ENCODE measurements at regions not wholly inside any gene's neighbourhood (a gene's known extent, or its start where the extent isn't known, plus 50 kb on each side); places are given as distances from the start of the nearest gene placed in this dataset.

DNA sequence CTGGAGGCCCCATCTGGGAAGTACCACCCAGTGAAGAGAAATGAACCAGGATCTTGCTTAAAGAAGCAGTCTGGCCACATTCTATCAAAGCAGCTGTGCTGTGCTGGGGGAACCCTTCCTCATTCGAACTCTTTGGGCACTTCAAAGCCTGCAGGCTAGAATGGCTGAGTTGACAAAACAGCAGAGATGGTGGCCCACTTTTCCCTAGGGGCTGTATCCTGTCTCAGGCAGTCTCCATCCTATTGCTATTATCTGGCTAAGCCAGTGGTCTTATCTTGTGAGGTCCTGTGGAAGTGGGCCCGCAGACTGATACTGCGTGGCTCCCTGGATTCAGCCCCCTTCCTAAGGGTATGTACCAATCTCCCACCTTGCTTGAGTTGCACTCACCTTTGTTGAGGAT, 114.3 kb downstream of the VSIG4 start:
- FAIRE-seq = no peak
- H3K9me3 ChIP-seq = no peaks in the 10 kb centered on the region
- DNase-seq = no peak
- H3K4me3 ChIP-seq = no peak overlapping the region
- H3K27me3 ChIP-seq = peaks cover 0 to 15% (median 2%) of the 10 kb centered on the region in 4 donors
- no peaks in the 10 kb centered on the region for H3K36me3 ChIP-seq
- no peak for ATAC-seq
- TF ChIP-seq, protein P1, sequence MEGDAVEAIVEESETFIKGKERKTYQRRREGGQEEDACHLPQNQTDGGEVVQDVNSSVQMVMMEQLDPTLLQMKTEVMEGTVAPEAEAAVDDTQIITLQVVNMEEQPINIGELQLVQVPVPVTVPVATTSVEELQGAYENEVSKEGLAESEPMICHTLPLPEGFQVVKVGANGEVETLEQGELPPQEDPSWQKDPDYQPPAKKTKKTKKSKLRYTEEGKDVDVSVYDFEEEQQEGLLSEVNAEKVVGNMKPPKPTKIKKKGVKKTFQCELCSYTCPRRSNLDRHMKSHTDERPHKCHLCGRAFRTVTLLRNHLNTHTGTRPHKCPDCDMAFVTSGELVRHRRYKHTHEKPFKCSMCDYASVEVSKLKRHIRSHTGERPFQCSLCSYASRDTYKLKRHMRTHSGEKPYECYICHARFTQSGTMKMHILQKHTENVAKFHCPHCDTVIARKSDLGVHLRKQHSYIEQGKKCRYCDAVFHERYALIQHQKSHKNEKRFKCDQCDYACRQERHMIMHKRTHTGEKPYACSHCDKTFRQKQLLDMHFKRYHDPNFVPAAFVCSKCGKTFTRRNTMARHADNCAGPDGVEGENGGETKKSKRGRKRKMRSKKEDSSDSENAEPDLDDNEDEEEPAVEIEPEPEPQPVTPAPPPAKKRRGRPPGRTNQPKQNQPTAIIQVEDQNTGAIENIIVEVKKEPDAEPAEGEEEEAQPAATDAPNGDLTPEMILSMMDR (IDR thresholded peaks at IDR 0.05) = no peak
- intact Hi-C loops (cut with DNase I) = no loop called here
- WGBS, 2 donors = 65 to 68% methylated on average over 3 of the region's 3 CpGs
- H3K4me1 ChIP-seq = no peaks in the 10 kb centered on the region
- no peak overlapping the region for H3K27ac ChIP-seq

DNA sequence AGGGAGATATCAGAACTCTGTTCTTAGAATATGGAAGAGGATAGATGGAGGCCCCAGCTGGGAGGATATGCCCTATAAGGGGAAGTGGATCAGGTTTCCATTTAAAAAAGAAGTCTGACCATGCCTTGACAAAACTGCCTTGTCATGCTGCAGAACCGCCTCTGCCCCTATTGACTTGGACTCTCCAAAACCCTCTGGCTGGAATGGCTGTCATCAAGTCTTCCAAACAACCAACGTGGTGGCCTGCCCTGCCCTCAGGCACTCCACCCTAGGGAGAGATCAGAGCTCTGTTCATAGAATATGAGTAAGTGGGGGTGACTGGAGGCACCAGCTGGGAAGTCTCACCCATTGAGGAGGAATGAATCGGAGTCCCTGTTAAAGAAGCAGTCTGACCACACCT, 114.9 kb downstream of the VSIG4 start:
- peaks cover 0 to 15% (median 2%) of the 10 kb centered on the region in 4 donors for H3K27me3 ChIP-seq

DNA sequence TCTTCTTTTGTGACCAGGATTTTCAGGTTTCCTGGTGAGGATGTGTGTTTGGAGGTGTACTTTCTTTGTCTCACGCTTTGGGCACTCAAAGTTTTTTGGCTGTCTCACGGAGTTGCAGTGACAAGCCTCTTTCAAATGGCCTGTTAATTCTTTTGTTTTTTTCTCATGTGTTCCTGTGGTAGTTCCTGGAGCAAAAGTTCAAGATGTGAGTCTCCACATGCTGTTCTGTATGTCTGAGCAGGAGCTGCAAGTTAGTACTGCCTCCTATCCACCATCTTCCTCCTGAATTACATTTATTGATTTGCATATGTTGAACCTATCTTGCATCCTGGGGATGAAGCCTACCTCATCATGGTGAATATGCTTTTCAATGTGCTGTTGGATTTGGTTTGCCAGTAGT, 118.5 kb downstream of the VSIG4 start:
- ATAC-seq (no peak), DNase-seq (no peak), FAIRE-seq (no peak)
- no peaks in the 10 kb centered on the region for H3K9me3 ChIP-seq
- no peaks in the 10 kb centered on the region for H3K36me3 ChIP-seq
- TF ChIP-seq, protein P1 (IDR thresholded peaks at IDR 0.05) = no peak
- H3K4me3 ChIP-seq = no peak overlapping the region
- no peak overlapping the region for H3K27ac ChIP-seq
- H3K4me1 ChIP-seq = no peaks in the 10 kb centered on the region
- peaks cover 0 to 10% (median 4%) of the 10 kb centered on the region in 4 donors for H3K27me3 ChIP-seq
- 20 to 23% methylated on average over 2 of the region's 2 CpGs for WGBS, 2 donors
- intact Hi-C loops (cut with DNase I) = no loop called here

More for the DNA sequence above, 114.9 kb downstream of the VSIG4 start:
- Histone ChIP-seq H3K4me1 (no peaks in the 10 kb centered on the region), H3K36me3 (no peaks in the 10 kb centered on the region), H3K4me3 (no peak overlapping the region), H3K9me3 (no peaks in the 10 kb centered on the region), H3K27ac (no peak overlapping the region)
- no peak for ATAC-seq
- intact Hi-C loops (cut with DNase I) = no loop called here
- FAIRE-seq = no peak
- DNase-seq = no peak
- WGBS, 2 donors = 52% methylated on average over 3 of the region's 3 CpGs
- TF ChIP-seq, protein P1 (IDR thresholded peaks at IDR 0.05) = no peak

DNA sequence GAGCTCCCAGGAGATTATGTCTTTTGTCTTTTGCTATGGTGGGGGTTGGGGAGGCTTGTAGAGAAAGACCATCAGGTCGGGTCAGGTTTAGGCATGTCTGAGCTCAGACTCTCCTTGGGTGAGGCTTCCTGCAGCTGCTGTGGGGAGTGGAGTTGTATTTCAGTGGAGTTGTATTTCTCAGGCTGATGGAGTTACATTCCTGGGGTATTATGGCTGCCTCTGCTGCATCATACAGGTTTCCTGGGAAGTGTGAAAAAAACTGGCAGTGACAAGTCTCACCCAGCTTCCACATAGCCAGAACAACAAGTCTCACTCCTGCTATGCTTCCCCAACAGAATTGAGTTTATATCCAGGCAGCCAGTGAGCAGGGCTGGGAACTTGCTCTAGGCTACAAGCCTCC, 119.3 kb downstream of the VSIG4 start:
- Histone ChIP-seq H3K36me3 (no peaks in the 10 kb centered on the region), H3K4me3 (no peak overlapping the region), H3K27ac (no peak overlapping the region), H3K27me3 (peaks cover 0 to 9% (median 4%) of the 10 kb centered on the region in 4 donors), H3K4me1 (no peaks in the 10 kb centered on the region), H3K9me3 (no peaks in the 10 kb centered on the region)
- TF ChIP-seq, protein P1 (IDR thresholded peaks at IDR 0.05) = no peak
- DNase-seq = no peak
- no peak for FAIRE-seq
- intact Hi-C loops (cut with DNase I) = no loop called here
- ATAC-seq = no peak
- 8 to 9% methylated on average over 1 of the region's 1 CpG for WGBS, 2 donors

DNA sequence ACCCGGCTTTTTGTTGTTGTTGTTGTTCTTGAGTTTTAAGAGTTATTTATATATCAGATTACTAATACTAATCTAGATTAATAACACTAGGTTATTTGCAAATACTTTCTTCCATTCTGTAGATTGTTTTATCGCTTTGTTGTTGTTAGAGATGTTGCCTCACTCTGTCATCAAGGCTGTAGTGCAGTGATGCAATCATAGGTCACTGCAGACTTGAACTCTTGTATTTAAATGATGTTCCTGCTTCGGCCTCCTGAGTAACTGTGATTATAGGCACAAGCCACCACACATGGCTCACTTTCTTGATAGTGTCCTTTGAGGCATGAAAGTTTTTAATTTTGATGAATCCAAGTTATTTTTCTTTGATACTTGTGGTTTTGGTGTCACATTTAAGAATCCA, 129.0 kb downstream of the VSIG4 start:
- FAIRE-seq (no peak), ATAC-seq (no peak), DNase-seq (no peak)
- TF ChIP-seq, protein P1 (IDR thresholded peaks at IDR 0.05) = no peak
- no peak overlapping the region for H3K27ac ChIP-seq
- H3K9me3 ChIP-seq = no peaks in the 10 kb centered on the region
- intact Hi-C loops (cut with DNase I) = no loop called here
- no peaks in the 10 kb centered on the region for H3K4me1 ChIP-seq
- H3K4me3 ChIP-seq = no peak overlapping the region
- H3K36me3 ChIP-seq = no peaks in the 10 kb centered on the region
- H3K27me3 ChIP-seq = peaks cover 0 to 13% (median 0%) of the 10 kb centered on the region in 4 donors
- 49 to 64% methylated on average over 3 of the region's 3 CpGs for WGBS, 2 donors
